D341Med (cell line): ENCODE measurements at regions not wholly inside any gene's neighbourhood (a gene's known extent, or its start where the extent isn't known, plus 50 kb on each side); places are given as distances from the start of the nearest gene placed in this dataset.
A peak's percentile ranks its signal among the peaks of the same experiment; 100 is the strongest.
"Not testable (repeated sequence)": the region's sequence is repeated elsewhere in the genome, so short reads cannot be mapped to it uniquely, and the experiment has no call there.

Source experiments
- DNase-seq: peaks from one replicate; pipeline ENCODE4 v3.0.0; 2012; ENCODE audit warnings: low spot score

DNA sequence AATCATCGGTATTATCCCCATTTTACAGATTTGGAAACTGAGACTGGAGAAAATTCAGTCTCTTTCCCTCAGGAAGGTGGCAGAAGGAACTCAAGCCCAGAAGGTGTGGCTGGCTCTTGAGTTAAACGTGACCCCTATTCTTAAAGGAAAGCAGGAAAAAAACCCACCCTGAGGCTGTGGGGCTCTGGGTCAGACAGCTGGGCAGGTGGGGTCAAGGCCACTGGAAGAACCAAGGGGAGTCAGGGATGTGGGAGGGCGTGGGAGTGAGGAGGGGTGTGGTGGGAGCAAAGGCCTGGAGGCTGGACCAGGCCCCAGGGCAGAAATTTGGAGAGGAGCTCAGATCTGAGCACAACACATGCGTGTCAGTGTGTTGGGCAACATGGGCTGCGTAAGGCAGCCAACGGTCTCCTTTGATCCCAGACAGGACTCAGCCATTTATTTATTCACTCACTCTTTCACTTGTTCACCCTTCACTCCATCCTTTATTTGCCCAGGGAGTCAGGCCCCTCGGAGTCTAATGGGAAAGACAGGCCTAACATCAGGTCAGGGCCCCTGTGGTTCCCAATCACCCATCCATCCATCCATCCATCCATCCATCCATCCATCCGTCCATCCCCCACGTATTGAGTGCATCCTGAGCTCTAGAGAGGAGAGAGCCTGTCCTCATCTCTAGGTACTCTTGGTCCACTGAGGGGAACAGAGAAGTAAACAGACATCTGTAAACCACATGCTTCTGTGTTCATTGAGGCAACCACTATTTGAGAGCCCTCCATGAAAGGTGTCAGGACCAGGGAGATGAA is 165.0 kb downstream of the VEGFA start:
- no peak for DNase-seq

- no peak for DNase-seq
These were observed 164.3 kb downstream of the VEGFA start for GRCh38 chr6:43934183-43934802.

GRCh38 chr6:43933148-43933885 is 163.3 kb downstream of the VEGFA start:
- DNase-seq = no peak

- no peak for DNase-seq
These were observed 162.5 kb downstream of the VEGFA start for GRCh38 chr6:43932259-43933147.

DNA sequence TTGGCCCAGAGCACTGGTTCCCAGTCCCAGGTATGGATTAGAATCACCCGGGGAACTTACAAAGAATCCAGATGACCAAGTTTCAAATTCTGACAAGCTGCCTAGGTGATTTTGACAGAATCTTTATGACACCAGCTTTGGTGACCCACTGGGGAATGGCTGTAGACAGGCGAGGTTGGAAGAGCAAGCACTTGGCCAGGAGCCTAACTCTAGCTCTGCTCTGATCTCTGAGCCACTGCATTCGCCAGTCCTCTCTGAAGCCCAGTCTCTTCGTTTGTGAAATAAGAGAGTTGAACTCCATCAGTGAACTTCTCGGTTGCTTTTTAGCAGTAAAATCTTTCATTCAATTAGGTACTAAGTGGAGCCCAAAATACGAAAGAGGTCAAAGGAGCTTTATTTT is 161.2 kb downstream of the VEGFA start:
- no peak for DNase-seq

DNA sequence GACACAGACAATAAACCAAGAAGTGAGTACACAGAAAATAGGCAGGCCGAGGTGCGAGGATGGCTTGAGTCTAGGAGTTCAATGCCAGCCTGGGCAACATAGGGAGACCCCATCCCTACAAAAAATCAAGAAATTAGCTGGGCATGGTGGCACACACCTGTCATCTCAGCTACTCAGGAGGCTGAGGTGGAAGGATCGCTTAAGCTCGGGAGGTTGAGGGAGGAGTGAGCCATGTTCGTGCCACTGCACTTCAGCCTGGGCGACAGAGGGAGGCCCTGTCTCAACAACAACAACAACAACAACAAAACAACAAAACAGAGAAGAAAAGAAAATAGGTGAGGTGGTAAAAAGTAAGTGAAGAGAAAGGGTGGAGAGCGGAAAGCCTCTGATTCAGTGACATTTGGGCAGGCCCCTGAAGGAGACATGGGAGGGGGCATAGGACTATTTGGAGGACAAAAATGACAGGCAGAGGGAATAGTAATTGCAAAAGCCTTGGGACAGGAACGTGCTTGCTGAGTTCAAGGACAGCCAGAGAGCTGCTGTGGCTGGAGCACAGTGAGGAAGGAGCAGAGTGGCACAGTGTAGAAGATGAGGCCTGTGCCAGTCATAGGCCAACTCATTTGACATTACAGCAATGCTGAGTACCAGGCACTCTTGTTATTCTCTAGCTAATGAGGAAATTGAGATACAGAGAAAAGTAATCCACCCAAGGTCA is 160.6 kb downstream of the VEGFA start:
- DNase-seq = no peak

DNA sequence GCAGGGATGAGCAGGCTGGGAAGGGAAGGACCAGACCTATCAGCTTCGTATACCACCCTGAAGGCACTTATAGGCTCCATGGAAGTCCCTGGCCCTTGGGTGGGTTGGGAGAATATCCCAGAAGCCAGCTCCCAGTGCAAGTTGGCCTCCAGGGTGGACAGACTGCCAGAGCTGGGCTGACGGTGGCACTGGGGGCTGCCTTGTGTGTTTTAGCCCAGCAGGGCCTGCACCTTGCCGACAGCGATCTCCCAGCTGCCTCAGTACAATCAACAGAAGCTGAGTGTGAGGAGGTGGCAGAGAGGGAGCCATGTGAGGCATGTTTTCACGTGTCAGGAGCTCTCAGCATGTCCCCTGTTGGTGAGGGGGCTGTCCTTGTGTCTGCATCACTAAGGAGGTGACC is 159.5 kb downstream of the VEGFA start:
- no peak for DNase-seq

DNA sequence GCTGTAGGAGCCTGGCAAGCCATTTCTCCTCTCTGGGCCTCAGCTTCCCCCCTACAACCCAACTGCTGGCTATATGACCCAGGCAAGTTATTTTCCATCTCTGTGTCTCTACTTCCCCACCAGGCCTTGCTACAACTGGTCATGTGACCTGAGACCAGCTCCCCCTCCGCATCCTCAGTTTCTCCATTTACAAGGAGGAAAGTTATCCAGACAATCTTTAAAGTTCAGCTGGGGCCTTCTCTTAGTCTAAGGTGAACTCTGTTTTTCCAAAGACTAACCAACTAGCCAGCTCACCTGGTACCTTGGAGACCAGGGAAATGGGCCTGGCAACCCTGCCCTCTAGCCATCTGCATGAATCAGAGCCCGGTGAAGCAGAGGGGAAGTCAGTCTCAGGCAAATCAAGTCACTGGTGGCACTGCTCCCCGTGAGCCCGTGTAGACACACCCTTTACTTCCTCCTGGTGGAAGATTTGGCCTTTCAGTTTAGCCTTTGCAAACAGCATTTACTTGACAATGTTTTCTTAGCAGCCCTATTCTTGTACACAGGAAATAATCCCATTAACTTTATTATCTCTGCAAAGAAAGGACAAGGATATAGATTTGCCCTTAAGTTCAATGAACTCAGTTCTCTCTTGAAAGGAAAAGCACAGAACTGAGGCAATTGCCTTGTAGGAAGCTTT is 157.7 kb downstream of the VEGFA start:
- DNase-seq = no peak

GRCh38 chr6:43926634-43927531 is 156.9 kb downstream of the VEGFA start:
- DNase-seq = peak; percentile 71

GRCh38 chr6:43925636-43926139 is 155.7 kb downstream of the VEGFA start:
- DNase-seq = not testable (repeated sequence)

GRCh38 chr6:43924222-43924702 is 154.3 kb downstream of the VEGFA start:
- no peak for DNase-seq

DNA sequence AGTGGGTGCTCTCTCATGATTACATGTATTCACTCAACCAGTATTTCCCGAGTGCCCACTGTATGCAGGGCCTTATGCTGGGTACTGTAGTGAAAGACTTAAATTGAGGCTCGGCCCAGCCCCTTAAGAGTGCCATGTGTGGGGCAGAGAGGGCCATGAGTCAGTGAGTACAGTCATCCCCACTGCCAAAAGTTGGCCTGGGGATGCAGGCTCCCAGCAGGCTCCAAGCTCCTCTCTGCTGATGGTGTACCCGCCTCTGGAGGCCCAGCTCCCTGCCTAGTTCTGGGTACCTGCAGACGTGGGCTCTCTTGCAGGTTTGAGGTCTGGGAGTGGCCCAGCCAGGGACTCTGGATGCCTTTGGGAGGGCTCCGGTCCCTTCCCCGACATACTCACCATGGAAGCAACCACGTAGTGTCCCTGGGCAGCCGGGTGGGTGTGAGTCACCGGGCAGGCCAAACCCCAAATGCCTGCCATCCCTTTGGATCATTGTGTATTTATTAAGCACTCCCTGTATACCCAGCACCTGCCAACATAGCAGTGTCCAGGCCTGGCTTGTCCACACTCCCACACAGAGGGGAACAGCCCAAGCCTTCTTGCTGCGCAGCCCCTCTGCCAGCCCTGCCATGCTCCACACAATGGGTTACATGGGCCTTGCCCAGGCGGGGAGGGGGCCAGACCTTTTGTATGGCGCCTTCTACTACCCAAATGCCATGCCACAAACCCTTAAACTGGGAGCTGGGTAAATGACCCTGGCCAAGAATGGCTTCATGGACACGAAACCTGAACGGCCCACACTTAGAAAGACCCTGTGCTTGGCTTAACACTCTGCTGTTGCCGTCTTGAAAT is 153.6 kb downstream of the VEGFA start:
- DNase-seq = no peak

GRCh38 chr6:43922426-43923375 is 152.7 kb downstream of the VEGFA start:
- no peak for DNase-seq

- no peak for DNase-seq
These were observed 151.8 kb downstream of the VEGFA start for GRCh38 chr6:43921548-43922425.

GRCh38 chr6:43921039-43921438 is 151.0 kb downstream of the VEGFA start:
- no peak for DNase-seq

- DNase-seq = no peak
These were observed 149.8 kb downstream of the VEGFA start for GRCh38 chr6:43919774-43920173.
